GM21515 (cell line): ENCODE measurements at regions not wholly inside any gene's neighbourhood (a gene's known extent, or its start where the extent isn't known, plus 50 kb on each side); places are given as distances from the start of the nearest gene placed in this dataset.
"Not testable (repeated sequence)": the region's sequence is repeated elsewhere in the genome, so short reads cannot be mapped to it uniquely, and the experiment has no call there.

Experiments
- ATAC-seq: cut with Tn5 transposase; IDR thresholded peaks from one replicate; pipeline ENCODE4 v1.9.1; 2021; ENCODE audit not compliant: unreplicated experiment

DNA sequence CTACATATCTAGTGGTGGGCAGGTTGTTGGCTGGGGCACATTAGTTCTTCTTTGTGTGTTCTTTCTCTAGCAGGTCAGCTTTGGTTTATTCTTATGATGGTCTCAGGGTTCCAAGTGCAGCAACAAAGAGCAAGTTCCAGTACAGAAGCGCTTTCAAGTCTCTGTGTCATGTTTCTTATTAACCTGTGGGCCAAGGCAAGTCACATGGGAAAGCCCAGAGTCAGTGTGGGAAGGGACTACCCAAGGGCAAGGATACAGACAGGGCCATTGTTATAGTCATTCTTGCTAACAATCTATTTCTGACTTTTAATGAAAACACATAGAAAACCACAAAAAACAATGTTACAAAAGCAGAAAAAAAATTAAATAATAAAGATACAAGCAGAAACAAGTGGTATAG lies 754.6 kb downstream of the TBC1D22A start:
- no peak for ATAC-seq

DNA sequence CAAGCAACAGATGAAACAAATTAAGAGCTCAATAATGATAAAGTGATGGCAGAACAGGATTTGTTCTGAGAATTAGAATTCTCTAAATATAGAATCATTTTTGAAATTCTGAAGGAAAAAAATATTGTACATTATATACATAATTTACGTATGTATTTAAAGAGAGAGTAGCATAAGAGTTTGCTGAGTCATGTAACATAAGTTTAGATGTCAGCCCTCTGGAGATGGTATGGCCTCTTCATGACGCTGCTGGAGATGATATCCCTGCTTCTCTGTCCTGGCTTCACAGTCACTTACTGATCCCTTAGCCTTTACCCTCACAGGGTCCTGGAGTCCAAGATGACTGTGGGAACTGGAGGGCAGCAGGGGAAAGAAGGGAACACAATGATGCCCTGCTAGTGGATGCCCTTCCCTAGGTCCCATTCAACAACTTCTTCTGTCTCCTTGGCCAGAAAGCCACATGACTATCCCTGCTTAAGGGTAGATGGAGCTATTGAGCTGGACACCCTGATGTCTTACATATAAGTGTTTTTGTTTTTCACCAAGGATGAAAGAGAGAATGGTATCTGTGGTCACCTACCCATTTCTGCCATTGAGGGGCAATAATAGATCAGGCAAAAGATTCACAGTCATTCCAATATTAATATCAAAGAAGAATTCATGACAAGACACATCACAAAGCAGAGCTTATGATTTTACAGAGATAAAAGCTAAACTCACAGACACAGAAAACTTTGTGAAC lies 753.1 kb downstream of the TBC1D22A start:
- no peak for ATAC-seq

DNA sequence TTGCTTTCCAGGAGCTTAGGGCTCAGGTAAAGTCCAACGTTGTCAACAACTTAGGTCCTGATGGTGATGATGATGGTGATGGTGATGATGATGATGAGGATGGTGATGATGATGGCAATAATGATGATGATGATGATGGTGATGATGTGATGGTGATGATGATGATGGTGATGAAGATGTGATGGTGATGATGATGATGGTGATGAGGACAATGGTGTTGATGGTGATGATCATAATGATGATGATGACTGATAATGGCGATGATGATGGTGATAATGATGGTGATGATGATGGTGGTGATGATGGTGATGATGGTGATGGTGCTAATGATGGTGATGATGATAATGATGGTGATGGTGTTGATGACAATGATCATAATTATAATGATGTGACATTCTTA lies 750.2 kb downstream of the TBC1D22A start:
- ATAC-seq: no peak

DNA sequence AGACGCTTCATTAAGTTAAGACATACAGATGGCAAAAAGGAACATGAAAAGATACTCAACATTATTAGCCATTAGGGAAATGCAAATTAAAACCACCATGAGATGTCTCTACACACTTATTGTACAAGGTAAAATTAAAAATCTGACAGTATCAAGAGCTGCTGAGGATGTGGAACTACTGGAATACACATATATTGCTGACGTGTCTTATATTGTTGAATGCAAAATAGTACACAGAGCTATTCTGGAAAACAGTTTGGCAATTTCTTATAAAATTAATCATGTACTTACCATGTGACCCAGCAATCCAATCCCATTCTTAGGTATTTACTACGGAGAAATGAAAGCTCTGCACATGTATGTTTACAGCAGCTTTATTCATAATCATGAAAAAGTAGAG lies 742.5 kb downstream of the TBC1D22A start:
- no peak for ATAC-seq

DNA sequence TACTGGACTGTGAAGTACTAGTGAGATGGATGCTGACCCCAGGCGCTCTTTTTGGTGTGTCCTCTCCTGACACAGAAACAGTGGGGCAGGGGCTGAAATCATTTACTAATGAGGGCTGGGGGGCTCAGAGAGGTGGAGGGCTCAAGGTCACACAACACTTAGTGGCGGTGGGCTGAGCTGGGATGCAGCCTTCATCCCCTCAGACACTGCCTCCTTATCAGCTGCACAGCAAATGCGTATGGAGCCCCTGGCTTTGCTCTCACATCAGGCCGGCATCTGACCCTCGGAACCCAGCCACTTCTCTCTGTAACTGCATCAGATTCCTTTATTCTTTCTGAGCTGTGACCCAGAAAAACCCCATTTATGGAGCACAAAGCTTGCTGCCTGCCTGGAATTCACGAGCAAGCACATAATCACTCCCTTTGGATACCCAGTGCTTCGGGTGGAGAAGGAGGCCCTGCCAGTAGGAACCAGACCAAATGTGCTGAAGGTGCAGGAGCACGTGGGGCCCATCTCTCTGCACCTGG lies 736.6 kb downstream of the TBC1D22A start:
- ATAC-seq: no peak

DNA sequence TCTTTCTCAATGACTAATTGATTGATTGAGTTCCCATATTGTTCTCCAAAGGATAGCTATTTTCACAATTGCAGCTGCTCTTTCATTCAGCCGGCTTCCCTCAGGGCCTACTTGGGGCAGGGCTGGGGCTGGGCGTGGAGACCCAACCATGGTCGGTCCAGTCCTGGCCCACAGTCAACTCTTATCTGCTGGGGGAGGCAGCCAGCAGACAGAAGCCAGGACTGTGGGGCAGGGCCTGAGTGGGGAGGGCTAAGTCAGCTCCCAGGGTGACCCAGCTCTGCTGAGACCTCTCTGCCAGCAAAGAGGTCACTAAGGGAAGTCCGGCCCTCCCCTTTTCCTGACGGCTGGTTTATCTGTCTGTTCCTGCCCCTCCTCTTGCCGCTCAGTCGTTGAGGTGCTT lies 735.2 kb downstream of the TBC1D22A start:
- no peak for ATAC-seq

DNA sequence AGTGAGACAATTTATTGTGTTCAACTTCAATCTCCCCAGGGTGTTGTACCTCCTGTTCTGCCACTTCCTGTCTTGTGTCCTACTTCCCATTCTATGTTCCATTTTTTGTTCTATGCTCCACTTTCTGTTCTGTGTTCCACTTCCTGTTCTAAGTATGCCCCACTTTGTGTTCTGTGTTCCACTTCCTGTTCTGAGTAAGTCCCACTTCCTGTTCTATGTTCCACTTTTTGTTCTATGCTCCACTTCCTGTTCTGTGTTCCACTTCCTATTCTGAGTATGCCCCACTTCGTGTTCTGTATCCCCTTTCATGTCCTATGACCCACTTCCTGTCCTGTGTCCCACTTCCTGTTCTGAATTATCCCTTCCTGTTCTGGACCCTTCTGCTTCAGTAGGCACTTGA lies 732.7 kb downstream of the TBC1D22A start:
- ATAC-seq: no peak

DNA sequence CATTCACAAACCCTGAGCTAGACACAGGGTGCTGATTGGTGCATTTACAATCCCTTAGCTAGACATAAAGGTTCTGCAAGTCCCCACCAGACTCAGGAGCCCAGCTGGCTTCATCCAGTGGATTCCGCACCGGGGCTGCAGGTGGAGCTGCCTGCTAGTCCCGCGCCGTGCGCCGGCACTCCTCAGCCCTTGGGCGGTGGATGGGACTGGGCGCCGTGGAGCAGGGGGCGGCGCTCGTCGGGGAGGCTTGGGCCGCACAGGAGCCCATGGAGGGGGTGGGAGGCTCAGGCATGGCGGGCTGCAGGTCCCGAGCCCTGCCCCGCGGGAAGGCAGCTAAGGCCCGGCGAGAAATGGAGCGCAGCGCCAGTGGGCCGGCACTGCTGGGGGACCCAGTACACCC lies 725.7 kb downstream of the TBC1D22A start:
- ATAC-seq: not testable (repeated sequence)

DNA sequence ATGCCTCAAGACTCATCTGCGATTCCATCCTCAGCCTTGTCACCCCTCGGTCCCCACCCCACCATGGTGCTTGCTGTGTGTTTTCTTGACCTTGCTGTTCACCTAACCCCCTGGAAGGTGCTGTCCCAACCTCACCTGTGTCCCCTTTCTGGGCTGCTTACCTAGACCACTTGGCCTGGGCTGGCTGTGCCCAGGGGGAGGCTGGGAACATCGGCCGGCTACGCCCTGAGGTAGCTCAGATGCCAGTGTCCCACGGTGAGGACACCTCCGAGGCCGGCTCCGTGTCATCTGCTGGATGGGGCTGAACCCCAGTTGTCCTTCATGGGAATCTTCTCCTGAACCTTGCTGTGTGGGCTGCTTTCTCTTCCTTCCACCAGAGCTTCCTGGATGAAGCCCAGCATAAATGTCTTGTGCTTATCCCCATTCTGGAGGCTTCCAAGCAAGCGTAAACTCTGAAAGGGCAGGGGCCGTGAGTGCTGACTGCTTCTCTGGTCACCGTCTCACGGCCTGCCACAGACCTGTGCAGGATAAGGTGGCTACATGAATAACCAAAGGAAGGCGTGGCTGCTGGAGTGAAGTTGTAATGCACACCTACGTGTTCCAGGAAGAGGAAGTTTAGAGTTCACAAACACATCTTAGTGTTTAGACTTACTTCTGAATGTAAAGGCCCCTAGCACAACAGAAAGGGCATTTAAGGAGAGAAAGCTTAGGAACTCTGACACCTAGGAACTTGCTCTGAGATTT lies 724.3 kb downstream of the TBC1D22A start:
- ATAC-seq: no peak

DNA sequence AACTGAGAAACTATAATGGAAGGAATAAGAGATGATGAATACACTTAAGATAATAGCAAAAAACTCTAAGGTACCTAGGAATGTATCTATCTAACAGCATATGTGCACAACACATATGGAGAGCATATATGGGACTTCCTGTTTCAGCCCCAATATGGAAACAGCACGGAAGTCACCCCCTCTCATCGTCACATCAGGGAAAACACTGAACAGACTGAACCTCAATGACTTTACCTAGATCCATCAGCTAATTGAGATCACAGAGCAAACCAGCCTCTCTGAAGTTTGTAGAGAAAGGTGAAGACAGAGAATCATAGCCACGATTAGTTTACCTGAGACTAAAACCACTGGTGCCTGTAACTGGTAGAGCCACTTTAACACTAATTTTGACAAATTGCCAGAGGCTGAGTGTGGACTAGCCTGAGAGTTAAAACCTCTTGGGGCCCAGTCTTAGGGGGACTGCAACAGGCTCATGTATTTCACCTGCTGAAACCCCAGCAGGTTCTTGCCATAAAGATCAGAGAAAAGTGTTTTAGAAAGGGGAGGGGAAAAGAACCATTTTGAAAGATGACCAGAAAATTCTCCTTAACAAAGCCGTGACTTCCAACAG lies 722.6 kb downstream of the TBC1D22A start:
- no peak for ATAC-seq

DNA sequence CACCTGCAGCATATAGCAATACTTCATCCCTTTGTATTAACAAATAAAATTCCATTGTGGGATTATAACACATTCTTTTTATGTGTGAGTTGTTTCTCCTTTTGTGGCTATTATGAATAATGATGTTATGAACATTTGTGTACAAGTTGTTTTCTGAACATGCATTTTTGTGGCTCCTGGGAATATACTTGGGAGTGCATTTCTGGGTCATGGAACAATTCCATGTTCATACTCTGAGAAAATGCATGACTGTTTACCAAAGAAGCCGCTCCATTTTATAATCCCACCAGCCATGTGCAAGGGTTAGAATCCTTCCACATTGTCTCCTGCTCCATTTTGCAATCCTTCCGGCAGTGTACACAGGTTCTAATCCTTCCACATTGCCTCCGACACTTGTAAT lies 713.8 kb downstream of the TBC1D22A start:
- no peak for ATAC-seq

DNA sequence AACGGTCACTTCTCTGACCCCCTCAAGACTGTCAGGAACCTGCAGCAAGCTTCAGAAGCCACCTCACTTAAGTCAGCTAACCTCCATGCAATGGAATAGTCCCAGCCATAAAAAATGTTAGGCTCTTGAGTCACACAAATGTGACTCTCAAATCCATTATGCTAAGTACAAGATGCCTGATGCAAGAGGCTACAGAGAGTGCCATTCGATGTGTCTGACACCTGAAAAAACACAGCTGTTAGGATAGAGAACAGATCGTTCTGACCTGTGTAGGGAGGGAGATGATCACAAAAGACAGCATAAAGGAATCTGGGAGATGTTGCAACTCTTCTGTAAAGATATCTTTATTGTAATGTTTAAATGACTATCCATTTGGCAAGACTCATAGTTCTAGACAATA lies 712.4 kb downstream of the TBC1D22A start:
- ATAC-seq: no peak

DNA sequence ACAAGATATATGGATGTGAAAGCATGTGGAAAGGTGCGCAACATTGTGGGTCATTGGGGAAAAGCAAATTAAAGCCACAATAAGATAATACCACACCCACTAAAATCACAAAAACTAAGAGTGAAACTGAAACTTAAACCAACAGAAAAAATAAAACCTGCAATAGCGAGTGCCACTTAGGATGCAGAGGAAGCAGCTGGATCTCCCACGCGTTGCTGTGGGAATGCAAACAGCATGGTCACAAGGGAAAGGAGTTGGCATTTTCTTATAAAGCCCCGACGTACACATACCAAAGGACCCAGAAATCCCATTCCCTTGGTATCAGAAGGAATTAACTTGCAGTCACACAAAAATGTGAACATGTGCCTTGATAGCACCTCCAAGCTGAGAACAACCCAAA lies 712.0 kb downstream of the TBC1D22A start:
- ATAC-seq: no peak

DNA sequence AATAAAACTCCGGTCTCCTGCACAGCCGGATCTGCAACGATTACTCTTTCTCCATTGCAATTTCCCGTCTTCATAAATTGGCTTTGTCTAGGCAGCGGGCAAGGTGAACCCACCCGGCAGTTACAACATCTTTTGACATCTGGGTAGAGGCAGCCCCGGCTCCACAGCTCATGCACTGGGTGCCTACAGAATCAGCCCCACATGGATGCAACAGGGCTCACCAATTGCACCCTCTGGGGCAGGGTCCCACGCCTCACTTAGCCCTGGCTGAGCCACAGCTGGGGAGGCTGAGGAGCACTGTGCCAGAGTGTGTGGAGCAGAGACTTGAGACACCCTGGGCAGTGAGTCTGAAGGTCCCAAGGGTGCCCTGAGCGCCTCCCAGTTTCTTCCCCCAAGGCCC lies 710.2 kb downstream of the TBC1D22A start:
- no peak for ATAC-seq

DNA sequence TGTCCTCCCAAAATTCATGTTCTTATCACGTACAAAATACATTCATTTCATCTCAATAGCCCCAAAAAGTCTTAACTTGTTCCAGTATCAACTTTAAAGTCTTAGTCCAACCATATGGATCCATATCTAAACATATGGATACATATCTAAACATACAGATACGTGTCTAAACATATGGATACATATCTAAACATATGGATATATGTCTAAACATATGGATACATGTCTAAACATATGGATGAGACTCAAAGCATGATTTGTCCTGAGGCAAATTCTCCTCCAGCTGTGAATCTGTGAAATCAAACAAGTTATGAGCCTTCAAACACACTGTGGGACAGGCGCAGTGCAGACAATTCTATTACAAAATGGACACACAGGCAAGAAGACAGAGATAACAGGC lies 709.0 kb downstream of the TBC1D22A start:
- no peak for ATAC-seq

DNA sequence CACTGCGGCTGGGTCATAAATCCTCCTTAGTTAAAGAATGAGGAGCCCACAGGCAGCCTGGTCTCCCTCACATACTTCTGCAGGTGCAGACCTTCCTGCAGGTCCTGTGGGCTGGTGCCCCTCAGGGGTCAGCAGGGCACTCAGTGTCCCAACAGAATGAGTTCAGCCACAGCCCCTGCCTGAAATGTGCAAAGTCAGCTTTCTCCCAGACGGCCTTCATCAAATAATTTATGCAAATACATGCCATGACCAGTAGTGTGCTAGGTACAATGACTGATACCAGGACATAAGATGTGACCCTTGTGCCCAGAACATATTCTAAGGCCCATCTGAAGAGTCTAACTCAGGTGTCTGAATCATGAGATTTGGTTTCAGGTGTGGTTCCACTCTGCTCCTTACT lies 703.4 kb downstream of the TBC1D22A start:
- ATAC-seq: no peak

DNA sequence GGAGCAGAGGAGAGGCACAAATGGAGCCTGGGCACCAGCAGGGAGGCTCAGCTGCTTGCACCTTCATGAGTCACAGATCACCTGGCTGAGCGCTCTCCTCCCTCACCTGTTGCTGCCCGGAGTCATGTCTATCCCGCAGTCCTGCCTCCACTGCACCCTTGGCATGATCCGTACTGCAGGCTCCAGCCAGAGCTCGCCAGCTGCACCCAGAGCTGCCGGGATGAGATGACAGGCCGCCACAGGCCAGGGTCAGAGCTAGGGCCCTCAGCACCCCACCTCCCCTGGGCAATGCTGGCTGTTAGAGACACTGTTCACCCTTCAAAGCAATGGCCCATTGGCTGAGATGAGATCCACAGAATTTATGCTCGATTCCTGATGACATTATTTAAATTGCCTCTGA lies 702.8 kb downstream of the TBC1D22A start:
- ATAC-seq: no peak

DNA sequence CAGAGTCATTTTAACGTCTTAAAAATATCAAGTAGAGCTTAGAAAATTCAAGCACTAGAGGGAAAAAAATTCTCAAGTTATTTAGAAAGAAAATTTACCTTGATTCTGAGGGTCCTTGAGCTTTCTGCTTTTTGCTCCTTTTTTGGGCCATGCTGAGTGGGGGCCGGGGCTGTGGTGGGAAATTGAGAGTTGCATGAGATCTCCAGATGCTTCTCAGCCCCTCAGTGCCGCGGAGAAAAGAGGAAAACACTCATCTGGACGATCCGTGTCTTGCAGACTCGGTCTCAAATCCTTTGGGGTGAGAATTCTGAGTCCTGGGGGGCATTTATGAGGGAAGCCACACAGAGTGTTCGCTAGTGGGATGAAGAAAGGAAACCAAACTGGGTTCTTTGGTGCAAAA lies 700.8 kb downstream of the TBC1D22A start:
- ATAC-seq: no peak

DNA sequence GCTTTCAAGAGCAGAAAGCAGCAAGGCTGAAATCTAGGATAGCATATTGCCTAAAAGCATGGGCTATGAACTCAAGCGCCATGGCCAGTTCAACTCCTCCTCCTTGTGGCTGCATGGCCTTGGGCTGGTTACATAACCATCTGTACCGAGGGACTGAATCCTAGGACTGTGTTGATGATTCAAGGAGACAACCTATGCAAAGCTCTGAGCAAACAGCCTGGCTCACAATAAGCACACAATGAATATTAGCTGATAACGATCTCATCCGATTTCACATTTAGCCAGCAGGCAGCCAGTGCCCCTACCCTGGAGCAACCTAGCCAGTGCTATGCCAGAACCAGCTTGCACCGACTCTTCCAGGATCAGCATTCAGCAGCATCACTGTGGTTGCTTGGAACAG lies 698.4 kb downstream of the TBC1D22A start:
- ATAC-seq: no peak

DNA sequence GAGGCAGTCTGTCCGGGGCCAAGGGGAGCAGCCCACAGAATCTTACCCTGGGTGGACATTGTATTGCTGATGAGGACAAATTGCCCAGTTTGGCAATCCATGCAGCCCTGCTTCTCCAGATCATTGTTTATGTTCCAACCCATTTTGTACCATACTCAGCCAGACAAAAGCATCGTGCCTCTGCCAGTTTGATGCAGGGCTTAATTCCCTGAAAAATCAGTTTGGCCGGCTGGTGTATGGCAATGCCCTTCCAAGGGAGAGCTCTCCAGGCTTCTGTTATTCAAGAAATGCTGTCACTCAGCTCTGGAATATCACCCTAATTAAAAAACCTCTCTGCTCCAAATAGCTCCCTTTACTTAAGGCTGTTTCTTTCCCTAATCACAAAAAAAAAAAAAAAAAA lies 697.7 kb downstream of the TBC1D22A start:
- no peak for ATAC-seq

DNA sequence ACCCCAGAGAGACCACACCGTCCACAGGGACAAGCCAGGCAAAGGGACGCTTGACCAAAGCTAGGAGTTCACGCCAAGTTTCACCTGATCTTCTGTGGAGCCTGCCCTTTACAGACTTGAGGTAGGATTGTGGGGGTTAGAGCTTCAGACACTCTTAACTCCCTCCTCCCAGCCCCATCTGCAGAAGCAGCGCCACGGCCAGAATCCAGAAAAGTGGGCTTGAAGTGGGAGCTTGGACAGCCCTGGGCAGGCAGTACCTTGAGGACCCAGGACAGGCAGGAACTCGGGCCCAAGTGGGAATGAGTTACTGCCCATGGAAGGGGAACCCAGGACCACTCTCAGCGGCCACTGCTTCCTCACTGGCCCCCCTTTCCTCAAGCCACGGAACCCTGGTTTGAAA lies 695.9 kb downstream of the TBC1D22A start:
- no peak for ATAC-seq
